ENCODE measurements at regions not wholly inside any gene's neighbourhood (a gene's known extent, or its start where the extent isn't known, plus 50 kb on each side); places are given as distances from the start of the nearest gene placed in this dataset.

GRCh38 chr2:18740474-18740881 is 151.1 kb upstream of the NT5C1B start:
- in situ Hi-C loops (cut with MboI; ENCODE audit: low sequenced_read_pairs): no loop called here
- Histone ChIP-seq H3K4me1 (no peaks in the 10 kb centered on the region), H3K4me3 (no peak overlapping the region), H3K27me3 (ENCODE audit: low read depth) (no peaks in the 10 kb centered on the region), H3K9me3 (no peaks in the 10 kb centered on the region), H3K36me3 (replicated peaks) (no peaks in the 10 kb centered on the region)
- no peak for DNase-seq (ENCODE audit: low spot score in 2 of 2)

GRCh38 chr2:18731666-18732065 is 142.3 kb upstream of the NT5C1B start:
- H3K4me3 ChIP-seq: no peak overlapping the region
- no peaks in the 10 kb centered on the region for H3K27me3 ChIP-seq (ENCODE audit: low read depth)
- DNase-seq (ENCODE audit: low spot score in 2 of 2): no peak
- no peaks in the 10 kb centered on the region for H3K36me3 ChIP-seq (replicated peaks)
- H3K4me1 ChIP-seq: no peaks in the 10 kb centered on the region
- in situ Hi-C loops (cut with MboI; ENCODE audit: low sequenced_read_pairs): no loop called here
- H3K9me3 ChIP-seq: no peaks in the 10 kb centered on the region

- Histone ChIP-seq H3K36me3 (replicated peaks) (no peaks in the 10 kb centered on the region), H3K27me3 (ENCODE audit: low read depth) (peaks cover 4% of the 10 kb centered on the region), H3K9me3 (no peaks in the 10 kb centered on the region), H3K4me3 (no peak overlapping the region), H3K4me1 (no peaks in the 10 kb centered on the region)
- in situ Hi-C loops (cut with MboI; ENCODE audit: low sequenced_read_pairs): no loop called here
- no peak for DNase-seq (ENCODE audit: low spot score in 2 of 2)
These were observed 135.2 kb upstream of the NT5C1B start for GRCh38 chr2:18724371-18725145.

- H3K27me3 ChIP-seq (ENCODE audit: low read depth): peaks cover 7% of the 10 kb centered on the region
- H3K4me1 ChIP-seq: no peaks in the 10 kb centered on the region
- no peak overlapping the region for H3K4me3 ChIP-seq
- no peaks in the 10 kb centered on the region for H3K9me3 ChIP-seq
- DNase-seq (ENCODE audit: low spot score in 2 of 2): no peak
- in situ Hi-C loops (cut with MboI; ENCODE audit: low sequenced_read_pairs): no loop called here
- H3K36me3 ChIP-seq (replicated peaks): no peaks in the 10 kb centered on the region
These were observed 133.8 kb upstream of the NT5C1B start for GRCh38 chr2:18723219-18723618.

GRCh38 chr2:18722101-18722500 is 132.7 kb upstream of the NT5C1B start:
- H3K4me3 ChIP-seq: no peak overlapping the region
- in situ Hi-C loops (cut with MboI; ENCODE audit: low sequenced_read_pairs): no loop called here
- no peak for DNase-seq (ENCODE audit: low spot score in 2 of 2)
- H3K9me3 ChIP-seq: no peaks in the 10 kb centered on the region
- peaks cover 7% of the 10 kb centered on the region for H3K27me3 ChIP-seq (ENCODE audit: low read depth)
- no peaks in the 10 kb centered on the region for H3K4me1 ChIP-seq
- no peaks in the 10 kb centered on the region for H3K36me3 ChIP-seq (replicated peaks)

- DNase-seq (ENCODE audit: low spot score in 2 of 2): no peak
- H3K27me3 ChIP-seq (ENCODE audit: low read depth): peaks cover 7% of the 10 kb centered on the region
- H3K4me1 ChIP-seq: no peaks in the 10 kb centered on the region
- in situ Hi-C loops (cut with MboI; ENCODE audit: low sequenced_read_pairs): no loop called here
- no peaks in the 10 kb centered on the region for H3K9me3 ChIP-seq
- H3K4me3 ChIP-seq: no peak overlapping the region
- no peaks in the 10 kb centered on the region for H3K36me3 ChIP-seq (replicated peaks)
These were observed 131.9 kb upstream of the NT5C1B start for GRCh38 chr2:18721038-18721922.

GRCh38 chr2:18719978-18720775 is 130.8 kb upstream of the NT5C1B start:
- no peak for DNase-seq (ENCODE audit: low spot score in 2 of 2)
- H3K4me3 ChIP-seq: no peak overlapping the region
- H3K4me1 ChIP-seq: no peaks in the 10 kb centered on the region
- H3K36me3 ChIP-seq (replicated peaks): no peaks in the 10 kb centered on the region
- peaks cover 7% of the 10 kb centered on the region for H3K27me3 ChIP-seq (ENCODE audit: low read depth)
- no peaks in the 10 kb centered on the region for H3K9me3 ChIP-seq
- in situ Hi-C loops (cut with MboI; ENCODE audit: low sequenced_read_pairs): no loop called here

GRCh38 chr2:18708203-18708715 is 118.9 kb upstream of the NT5C1B start:
- DNase-seq (ENCODE audit: low spot score in 2 of 2): no peak
- no peaks in the 10 kb centered on the region for H3K4me1 ChIP-seq
- no peaks in the 10 kb centered on the region for H3K36me3 ChIP-seq (replicated peaks)
- no peaks in the 10 kb centered on the region for H3K9me3 ChIP-seq
- in situ Hi-C loops (cut with MboI; ENCODE audit: low sequenced_read_pairs): no loop called here
- H3K4me3 ChIP-seq: no peak overlapping the region
- H3K27me3 ChIP-seq (ENCODE audit: low read depth): no peaks in the 10 kb centered on the region; the same call in 1 of the 2 replicates

GRCh38 chr2:18706001-18706400 is 116.6 kb upstream of the NT5C1B start:
- in situ Hi-C loops (cut with MboI; ENCODE audit: low sequenced_read_pairs): no loop called here
- Histone ChIP-seq H3K27me3 (ENCODE audit: low read depth) (no peaks in the 10 kb centered on the region; the same call in 1 of the 2 replicates), H3K4me3 (no peak overlapping the region), H3K9me3 (no peaks in the 10 kb centered on the region), H3K36me3 (replicated peaks) (no peaks in the 10 kb centered on the region), H3K4me1 (no peaks in the 10 kb centered on the region)
- DNase-seq (ENCODE audit: low spot score in 2 of 2): no peak

GRCh38 chr2:18704276-18704675 is 114.9 kb upstream of the NT5C1B start:
- Histone ChIP-seq H3K27me3 (ENCODE audit: low read depth) (no peaks in the 10 kb centered on the region; the same call in 1 of the 2 replicates), H3K4me3 (no peak overlapping the region), H3K9me3 (no peaks in the 10 kb centered on the region), H3K4me1 (no peaks in the 10 kb centered on the region), H3K36me3 (replicated peaks) (no peaks in the 10 kb centered on the region)
- in situ Hi-C loops (cut with MboI; ENCODE audit: low sequenced_read_pairs): no loop called here
- no peak for DNase-seq (ENCODE audit: low spot score in 2 of 2)

- in situ Hi-C loops (cut with MboI; ENCODE audit: low sequenced_read_pairs): no loop called here
- no peaks in the 10 kb centered on the region; the same call in 1 of the 2 replicates for H3K27me3 ChIP-seq (ENCODE audit: low read depth)
- DNase-seq (ENCODE audit: low spot score in 2 of 2): no peak
These were observed 114.2 kb upstream of the NT5C1B start for GRCh38 chr2:18703555-18703954.

GRCh38 chr2:18701981-18702380 is 112.6 kb upstream of the NT5C1B start:
- no peak for DNase-seq (ENCODE audit: low spot score in 2 of 2)
- Histone ChIP-seq H3K4me3 (no peak overlapping the region), H3K9me3 (no peaks in the 10 kb centered on the region), H3K4me1 (no peaks in the 10 kb centered on the region), H3K27me3 (ENCODE audit: low read depth) (no peaks in the 10 kb centered on the region; the same call in 1 of the 2 replicates), H3K36me3 (replicated peaks) (no peaks in the 10 kb centered on the region)
- in situ Hi-C loops (cut with MboI; ENCODE audit: low sequenced_read_pairs): no loop called here

More at GRCh38 chr2:18703555-18703954, 114.2 kb upstream of the NT5C1B start:
- Histone ChIP-seq H3K36me3 (replicated peaks) (no peaks in the 10 kb centered on the region), H3K9me3 (no peaks in the 10 kb centered on the region), H3K4me1 (no peaks in the 10 kb centered on the region), H3K4me3 (no peak overlapping the region)

- H3K36me3 ChIP-seq (replicated peaks): no peaks in the 10 kb centered on the region
- no peaks in the 10 kb centered on the region; the same call in 1 of the 2 replicates for H3K27me3 ChIP-seq (ENCODE audit: low read depth)
- H3K9me3 ChIP-seq: no peaks in the 10 kb centered on the region
- DNase-seq (ENCODE audit: low spot score in 2 of 2): no peak
- no peak overlapping the region for H3K4me3 ChIP-seq
- no peaks in the 10 kb centered on the region for H3K4me1 ChIP-seq
- in situ Hi-C loops (cut with MboI; ENCODE audit: low sequenced_read_pairs): no loop called here
These were observed 112.2 kb upstream of the NT5C1B start for GRCh38 chr2:18701546-18701945.

Measured in HAP-1 (cell line).